AG09319 (cell line): ENCODE measurements at regions not wholly inside any gene's neighbourhood (a gene's known extent, or its start where the extent isn't known, plus 50 kb on each side); places are given as distances from the start of the nearest gene placed in this dataset.

Experiments
- DNase-seq: peaks from one replicate; pipeline ENCODE4 v3.0.0-alpha.2; 2010; ENCODE audit warnings: low read depth; ENCODE audit errors: extremely low read depth
- TF ChIP-seq, protein P1 (sequence below): IDR thresholded peaks from 2 replicates; pipeline ENCODE4 v1.5.1; 2011; ENCODE audit warnings: low read depth, mild to moderate bottlenecking, inconsistent platforms, low read length, moderate library complexity

DNA sequence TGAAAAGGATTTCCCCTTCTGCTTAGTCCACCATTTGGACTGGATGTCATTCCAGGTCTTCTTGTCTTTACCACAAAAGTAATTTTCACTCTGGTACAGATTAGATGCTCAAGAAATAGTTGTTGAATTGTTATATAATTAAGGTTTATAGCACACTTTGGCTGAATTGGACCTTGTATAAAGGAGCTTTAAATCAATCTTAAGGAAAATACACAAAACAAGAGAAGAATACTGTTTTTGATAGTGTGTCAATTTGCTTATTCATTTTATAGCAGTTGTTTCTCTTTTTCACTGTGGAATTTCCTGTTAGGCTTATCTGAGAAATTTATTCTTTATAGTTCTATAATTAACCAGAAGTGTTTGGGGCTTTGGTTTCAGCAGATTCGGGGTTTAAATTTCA is 62.7 kb upstream of the TDRD3 start:
- DNase-seq: no peak
- TF ChIP-seq, protein P1, sequence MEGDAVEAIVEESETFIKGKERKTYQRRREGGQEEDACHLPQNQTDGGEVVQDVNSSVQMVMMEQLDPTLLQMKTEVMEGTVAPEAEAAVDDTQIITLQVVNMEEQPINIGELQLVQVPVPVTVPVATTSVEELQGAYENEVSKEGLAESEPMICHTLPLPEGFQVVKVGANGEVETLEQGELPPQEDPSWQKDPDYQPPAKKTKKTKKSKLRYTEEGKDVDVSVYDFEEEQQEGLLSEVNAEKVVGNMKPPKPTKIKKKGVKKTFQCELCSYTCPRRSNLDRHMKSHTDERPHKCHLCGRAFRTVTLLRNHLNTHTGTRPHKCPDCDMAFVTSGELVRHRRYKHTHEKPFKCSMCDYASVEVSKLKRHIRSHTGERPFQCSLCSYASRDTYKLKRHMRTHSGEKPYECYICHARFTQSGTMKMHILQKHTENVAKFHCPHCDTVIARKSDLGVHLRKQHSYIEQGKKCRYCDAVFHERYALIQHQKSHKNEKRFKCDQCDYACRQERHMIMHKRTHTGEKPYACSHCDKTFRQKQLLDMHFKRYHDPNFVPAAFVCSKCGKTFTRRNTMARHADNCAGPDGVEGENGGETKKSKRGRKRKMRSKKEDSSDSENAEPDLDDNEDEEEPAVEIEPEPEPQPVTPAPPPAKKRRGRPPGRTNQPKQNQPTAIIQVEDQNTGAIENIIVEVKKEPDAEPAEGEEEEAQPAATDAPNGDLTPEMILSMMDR: no peak

DNA sequence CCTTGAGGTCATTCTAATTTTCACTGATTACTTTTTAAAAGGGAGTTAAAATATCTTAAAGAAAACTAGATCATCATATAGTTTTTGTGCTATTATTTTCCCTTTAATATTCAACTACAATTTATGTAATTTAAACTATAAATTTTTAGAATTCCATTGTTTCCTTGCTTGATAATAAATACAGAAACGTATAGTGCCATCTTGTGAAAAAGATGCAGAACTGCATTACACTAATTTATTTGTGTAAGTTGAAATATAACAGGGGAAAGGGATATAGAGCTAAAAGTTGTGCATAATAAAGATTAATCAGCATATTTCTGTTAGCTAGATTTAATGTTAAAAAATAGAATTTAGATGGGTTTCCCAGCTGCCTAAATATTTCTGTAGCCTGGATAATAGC is 61.5 kb upstream of the TDRD3 start:
- TF ChIP-seq, protein P1: peak; percentile 61
- no peak for DNase-seq

DNA sequence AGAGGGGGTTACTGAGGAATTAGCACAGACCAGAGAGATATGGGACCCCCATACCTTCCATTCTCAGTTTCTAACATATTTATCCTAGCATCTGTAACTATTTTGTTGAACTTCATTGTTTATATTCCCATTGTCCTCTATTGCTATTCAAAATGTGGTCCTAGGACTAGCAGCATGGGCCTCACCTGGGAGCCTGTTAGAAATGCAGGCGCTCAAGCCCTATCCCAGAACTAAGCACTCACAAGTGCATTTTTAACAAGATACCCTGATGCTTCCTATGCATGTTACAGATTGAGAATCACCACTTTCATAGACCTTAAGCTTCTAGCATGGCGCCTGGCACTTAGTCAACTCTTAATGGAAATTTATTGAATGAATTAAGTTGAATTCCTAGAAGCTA is 58.3 kb upstream of the TDRD3 start:
- no peak for DNase-seq
- TF ChIP-seq, protein P1: no peak

DNA sequence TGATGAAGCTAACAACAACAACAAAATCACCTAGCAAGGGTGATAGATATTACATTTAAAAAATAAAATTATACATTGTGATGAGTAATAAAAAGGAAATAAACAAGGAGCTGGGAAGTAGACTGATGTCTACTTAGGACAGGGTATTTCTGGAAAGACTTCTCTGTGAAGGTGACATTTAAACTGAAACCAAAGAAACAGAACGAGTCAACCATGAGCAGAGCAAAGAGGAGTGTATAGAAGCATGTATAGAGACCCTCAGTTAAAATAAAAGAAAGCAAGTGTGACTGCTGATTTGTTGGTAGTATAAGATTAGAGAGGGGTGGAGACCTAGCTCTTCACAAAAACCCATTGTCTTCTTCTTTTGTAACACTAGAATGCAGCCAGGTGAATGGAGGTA is 53.0 kb upstream of the TDRD3 start:
- DNase-seq: no peak
- TF ChIP-seq, protein P1: no peak

DNA sequence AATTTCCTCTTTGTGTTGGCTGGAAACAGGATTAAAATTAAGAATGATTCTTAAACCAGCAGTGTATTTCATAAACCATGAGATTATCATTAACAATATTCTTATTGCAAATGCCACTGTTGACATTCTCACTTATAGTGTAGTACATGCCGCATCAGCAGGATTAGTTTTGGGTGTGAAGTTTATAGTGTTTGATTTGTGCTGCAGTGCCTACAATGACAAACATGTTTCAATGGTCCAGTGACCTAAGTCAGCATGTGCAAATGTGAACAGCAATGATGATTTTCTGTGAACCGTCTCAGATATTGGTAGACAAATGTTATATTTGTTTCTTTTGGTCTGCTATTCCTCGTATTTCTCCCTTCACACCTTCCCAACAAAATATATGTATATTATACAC is 49.8 kb upstream of the TDRD3 start:
- DNase-seq: no peak
- TF ChIP-seq, protein P1: no peak
